ENCODE measurements at regions not wholly inside any gene's neighbourhood (a gene's known extent, or its start where the extent isn't known, plus 50 kb on each side); places are given as distances from the start of the nearest gene placed in this dataset.

- no peak for DNase-seq (ENCODE audit: low read depth in 2 of 2)
Observed at GRCh38 chr6:138577151-138577915, 78.0 kb upstream of the NHSL1 start.

DNA sequence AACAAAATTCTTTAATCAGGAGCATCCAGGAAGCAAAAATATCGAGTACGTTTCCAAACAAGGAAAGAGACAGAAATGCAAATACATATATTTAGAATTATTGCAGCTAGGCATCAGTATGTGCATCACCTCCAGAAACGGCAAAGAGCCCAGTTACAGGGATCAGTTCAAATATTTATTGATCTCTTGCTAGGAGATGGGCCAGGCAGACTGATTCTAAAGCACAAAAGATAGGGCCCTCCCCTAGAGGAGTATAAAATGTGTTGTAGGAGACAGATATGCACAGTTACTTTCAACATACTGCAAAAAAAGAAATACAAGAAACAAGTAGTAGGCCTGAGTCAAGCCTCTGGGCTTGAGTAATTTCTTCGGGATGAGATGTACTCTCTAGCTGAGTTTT is 80.7 kb upstream of the NHSL1 start:
- DNase-seq (ENCODE audit: low read depth in 2 of 2), result no peak

GRCh38 chr6:138580801-138581200 is 81.5 kb upstream of the NHSL1 start:
- no peak for DNase-seq (ENCODE audit: low read depth in 2 of 2)

GRCh38 chr6:138582573-138582972 is 83.3 kb upstream of the NHSL1 start:
- DNase-seq (ENCODE audit: low read depth in 2 of 2), result no peak

- no peak for DNase-seq (ENCODE audit: low read depth in 2 of 2)
Observed at GRCh38 chr6:138586638-138587037, 87.3 kb upstream of the NHSL1 start.

GRCh38 chr6:138588805-138589434 is 89.6 kb upstream of the NHSL1 start:
- peak; percentile 22 to 28 for DNase-seq (ENCODE audit: low read depth in 2 of 2)

GRCh38 chr6:138590796-138591709 is 91.8 kb upstream of the NHSL1 start:
- DNase-seq (ENCODE audit: low read depth in 2 of 2), result peak; percentile 26 to 33

DNA sequence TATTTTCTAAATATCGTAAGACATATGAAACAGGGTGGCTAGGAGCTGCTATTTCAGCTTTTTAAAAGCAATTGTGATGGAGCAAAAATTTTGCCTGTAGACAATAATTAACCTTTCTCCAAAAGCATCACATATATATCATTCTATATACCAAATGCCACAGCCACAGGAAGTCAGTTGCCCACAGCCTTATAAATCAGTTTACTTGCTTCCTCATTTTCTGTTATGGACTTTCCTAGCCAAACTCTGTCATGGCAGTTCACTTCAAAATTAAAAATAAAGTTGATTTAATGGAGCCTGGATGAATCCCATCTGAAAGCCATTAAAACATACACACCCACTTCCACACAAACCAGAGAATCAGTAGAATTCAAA is 93.4 kb upstream of the NHSL1 start:
- DNase-seq (ENCODE audit: low read depth in 2 of 2), result no peak

- DNase-seq (ENCODE audit: low read depth in 2 of 2), result peak; percentile 10 to 36
Observed at GRCh38 chr6:138593124-138593877, 94.0 kb upstream of the NHSL1 start.

DNA sequence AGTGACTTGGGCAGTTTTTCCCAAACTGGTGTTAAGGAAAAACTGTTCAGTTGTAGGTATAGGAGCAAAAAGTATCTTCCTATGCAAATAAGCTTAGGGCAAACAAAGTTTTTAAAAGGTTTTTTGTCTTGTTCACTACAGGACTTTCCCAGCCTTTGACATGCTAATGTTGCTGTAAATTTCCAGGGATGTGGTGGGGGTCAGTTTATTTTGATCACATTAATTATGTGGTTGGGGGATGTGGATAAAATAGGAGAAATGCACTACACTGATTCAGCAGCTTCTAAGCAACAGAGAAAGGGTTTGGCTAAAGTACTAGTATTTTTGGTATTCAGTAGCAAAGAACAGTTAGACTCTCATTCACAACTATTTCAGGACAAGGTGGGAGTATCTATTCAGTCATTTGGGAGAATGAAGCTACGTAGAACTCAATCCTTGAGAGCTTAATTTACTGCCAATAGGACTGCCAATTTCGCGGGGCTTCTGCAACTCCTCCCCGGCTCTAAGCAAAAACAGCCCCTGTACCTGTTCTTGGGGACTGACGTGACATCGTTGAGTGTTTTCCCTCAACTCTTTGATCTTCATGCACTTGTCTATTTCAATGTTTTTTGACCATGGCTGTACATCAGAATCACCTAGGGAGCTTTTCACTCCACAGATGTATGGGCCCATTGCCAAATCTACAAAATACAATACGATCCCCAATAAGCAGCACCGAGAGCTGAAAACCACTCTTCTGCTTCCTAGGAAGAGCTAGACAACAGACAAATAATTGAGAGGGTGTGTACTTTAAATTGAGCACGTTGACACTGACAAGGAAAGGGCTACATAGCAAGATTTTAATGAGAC is 94.8 kb upstream of the NHSL1 start:
- no peak for DNase-seq (ENCODE audit: low read depth in 2 of 2)

GRCh38 chr6:138594758-138595140 is 95.5 kb upstream of the NHSL1 start:
- no peak for DNase-seq (ENCODE audit: low read depth in 2 of 2)

DNA sequence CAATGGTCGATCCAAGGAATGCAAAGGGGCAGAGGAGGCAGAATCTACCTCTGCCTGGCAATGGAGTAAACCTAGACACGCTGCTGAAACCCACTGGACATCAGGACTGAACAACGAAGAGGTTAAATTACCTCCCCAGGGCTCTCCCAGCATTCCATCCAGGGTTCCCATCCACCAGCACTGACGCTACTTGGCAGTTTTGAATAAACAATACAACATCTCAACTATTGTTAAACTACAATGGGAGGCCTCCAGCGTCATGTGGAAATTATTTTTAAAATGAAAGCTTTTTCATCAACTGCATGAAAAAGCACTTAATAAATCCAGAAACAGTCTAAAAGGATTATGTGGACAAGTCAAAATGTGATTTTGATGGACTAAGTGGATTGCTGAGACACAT is 96.8 kb upstream of the NHSL1 start:
- no peak for DNase-seq (ENCODE audit: low read depth in 2 of 2)

GRCh38 chr6:138596591-138596990 is 97.3 kb upstream of the NHSL1 start:
- no peak for DNase-seq (ENCODE audit: low read depth in 2 of 2)

DNA sequence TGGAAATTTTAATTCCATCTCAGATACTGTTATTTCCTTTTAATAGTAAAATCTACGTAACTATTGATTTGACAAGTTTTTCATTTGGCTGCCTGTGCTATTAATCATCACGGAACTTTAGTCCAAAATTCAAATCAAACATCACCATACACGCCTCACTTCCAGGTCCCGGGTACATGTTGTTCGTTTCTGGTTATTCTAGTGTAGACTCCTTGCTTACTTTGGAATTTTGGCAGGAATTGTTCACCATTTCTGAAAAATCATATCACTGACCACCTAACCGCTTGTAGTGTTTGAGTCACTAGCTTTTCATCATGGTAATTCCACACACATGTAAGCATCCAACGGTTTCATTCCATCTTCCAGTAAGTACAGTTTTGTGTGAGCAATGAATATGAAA is 98.0 kb upstream of the NHSL1 start:
- no peak for DNase-seq (ENCODE audit: low read depth in 2 of 2)

GRCh38 chr6:138598562-138599173 is 99.4 kb upstream of the NHSL1 start:
- no peak for DNase-seq (ENCODE audit: low read depth in 2 of 2)

DNA sequence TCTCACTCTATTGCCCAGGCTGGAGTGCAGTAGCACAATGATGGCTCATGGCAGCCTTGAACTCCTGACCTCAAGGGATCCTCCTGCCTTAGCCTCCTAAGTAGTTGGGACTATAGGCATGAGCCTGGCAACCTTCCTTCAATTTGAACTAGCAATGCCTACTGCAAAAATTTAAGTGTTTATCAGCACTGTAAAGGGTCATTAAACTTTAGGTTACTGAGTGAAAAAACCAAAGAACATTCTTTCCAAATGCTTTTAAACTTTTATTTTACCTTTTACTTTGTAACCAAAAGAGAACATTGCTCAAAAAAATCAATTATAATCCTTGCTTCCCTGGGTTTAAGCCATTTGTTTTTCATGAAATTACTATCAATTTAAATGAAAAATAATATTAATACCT is 101.0 kb upstream of the NHSL1 start:
- no peak for DNase-seq (ENCODE audit: low read depth in 2 of 2)

DNA sequence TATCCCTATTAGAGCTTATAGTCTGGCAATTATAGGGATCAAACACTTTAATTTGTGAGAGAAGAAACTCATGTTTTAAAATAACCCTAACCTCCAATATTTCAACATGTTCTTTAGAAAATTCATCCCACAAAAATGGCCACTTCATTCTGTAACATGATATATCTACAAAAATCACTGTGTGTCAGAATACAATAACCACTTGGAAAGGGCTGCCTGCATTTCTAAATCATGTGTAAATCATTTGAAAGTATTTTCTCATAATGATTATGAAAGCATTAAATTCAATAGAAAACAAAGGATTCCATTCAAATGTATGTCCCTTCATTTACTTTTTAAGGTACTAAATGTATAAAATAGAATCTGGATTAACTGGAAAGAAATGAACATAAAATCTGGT is 101.4 kb upstream of the NHSL1 start:
- DNase-seq (ENCODE audit: low read depth in 2 of 2), result no peak

- no peak for DNase-seq (ENCODE audit: low read depth in 2 of 2)
Observed at GRCh38 chr6:138601128-138601527, 101.8 kb upstream of the NHSL1 start.

GRCh38 chr6:138605958-138606357 is 106.7 kb upstream of the NHSL1 start:
- no peak for DNase-seq (ENCODE audit: low read depth in 2 of 2)
